ENCODE measurements at regions not wholly inside any gene's neighbourhood (a gene's known extent, or its start where the extent isn't known, plus 50 kb on each side); places are given as distances from the start of the nearest gene placed in this dataset.
"Not testable (repeated sequence)": the region's sequence is repeated elsewhere in the genome, so short reads cannot be mapped to it uniquely, and the experiment has no call there.

DNA sequence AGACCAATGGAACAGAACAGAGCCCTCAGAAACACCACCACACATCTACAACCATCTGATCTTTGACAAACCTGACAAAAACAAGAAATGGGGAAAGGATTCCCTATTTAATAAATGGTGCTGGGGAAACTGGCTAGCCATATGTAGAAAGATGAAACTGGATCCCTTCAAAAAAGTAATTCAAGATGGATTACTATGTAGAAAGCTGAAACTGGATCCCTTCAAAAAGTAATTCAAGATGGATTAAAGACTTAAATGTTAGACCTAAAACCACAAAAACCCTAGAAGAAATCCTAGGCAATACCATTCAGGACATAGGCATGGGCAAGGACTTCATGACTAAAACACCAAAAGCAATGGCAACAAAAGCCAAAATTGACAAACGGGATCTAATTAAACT is 221.6 kb upstream of the EDNRA start:
- not testable (repeated sequence) for DNase-seq

DNA sequence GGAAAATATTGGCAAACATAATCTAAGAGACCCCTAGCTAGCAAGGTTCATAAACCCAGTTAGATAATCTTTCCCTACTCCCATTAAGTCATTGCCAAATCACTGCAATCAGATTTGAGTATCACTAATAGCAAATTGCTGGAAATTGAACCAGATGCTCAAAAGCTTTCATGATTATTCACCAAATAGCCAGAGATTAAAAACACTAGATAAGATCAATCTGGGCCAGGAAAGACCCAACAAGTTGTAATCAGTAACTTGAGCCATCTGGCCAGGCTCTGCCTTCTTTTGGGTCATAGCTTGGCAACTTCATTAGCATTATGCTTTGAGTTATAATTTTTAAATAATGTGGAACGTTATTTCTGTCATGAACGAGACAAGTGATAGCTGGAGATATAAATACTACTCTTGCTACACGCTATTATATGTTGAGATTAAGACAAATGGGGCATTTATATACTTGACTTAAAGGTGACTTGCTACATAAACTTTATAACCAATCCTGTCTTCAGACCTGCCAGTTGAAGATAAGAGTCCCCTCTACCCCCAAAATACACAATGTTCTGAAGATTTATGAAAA is 196.6 kb upstream of the EDNRA start:
- no peak for DNase-seq

DNA sequence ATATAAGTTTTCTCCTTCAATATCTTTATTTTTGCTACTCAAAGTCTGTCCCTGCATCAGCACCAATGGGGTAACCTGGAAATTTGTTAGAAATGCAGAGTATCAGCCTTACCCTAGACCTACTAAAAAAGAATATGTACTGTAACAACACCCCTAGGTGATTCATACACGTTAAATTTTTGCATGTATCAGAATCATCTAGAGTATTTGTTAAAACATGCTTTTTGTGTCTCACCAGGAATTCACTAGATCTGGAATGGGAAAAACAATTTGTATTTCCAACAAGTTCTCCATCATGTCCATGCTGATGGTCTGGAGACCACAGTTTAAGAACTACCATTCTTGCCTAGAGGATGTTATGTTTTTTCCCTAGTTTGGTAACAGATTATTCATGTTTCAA is 196.0 kb upstream of the EDNRA start:
- no peak for DNase-seq

DNA sequence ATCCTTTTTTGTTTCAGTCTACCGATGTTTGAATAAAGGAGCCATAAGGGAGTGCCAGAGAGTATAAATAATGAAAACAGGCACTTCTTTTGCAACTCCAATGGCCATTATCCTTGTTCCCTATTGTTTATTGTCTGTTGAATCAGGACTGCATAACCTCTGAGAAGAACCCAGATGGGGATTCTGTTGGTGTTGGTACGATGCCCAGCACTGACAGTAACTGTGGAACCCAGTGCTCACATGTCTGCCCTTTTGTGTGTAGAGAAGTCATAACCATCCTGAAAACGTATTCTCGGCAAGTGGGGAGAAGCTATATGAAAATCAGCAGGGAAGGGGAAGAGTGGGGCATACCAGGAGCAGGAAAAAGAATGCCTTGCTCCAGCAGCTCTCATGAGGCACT is 195.1 kb upstream of the EDNRA start:
- no peak for DNase-seq

DNA sequence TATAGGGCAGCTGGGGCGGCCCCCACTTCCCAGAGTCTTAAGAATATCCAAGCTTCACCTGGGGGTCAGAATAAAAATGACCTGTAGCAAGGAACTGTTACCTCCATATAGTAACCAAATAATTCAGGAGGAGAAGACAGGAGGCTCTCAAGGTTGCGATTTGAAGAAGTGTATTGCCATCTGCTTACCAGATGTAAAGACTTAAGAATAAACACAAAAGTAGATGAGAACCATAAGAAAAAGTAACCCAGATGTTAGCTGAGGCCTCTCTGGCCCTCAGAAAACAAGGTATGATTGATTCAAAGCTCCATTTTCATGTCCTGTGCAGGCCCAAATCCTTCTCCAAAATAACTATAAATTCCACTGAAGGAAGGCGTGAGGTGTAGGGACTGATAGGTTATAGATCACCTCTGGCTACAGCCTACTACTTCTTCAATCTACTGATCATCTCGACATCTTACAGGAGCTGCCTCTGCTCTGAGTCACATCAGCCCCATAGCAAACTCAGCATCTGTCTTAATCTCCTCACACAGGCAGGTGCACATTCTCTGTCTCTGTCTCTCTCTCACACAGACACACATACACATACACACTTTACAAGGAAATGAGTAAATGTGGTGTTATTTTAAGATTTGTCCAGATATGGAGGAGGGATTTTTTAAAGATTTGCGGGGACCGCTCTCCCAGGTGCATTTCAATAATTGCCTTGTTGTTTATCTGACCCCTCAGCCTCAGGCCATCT is 193.9 kb upstream of the EDNRA start:
- no peak for DNase-seq

DNA sequence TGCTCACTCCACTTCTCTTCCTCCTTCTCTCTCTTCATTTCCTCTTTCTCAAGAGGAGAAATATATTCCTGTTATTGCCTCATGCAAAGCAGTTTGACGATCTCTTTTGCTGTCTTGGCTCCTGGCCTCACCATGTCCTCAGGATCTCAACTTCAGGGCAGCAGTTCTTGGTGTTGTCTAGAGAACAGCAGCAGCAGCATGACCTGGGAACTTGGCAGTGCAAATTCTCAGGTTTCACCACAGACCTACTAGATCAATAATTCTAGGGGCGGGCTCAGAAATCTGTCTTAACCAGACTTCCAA is 193.4 kb upstream of the EDNRA start:
- no peak for DNase-seq

DNA sequence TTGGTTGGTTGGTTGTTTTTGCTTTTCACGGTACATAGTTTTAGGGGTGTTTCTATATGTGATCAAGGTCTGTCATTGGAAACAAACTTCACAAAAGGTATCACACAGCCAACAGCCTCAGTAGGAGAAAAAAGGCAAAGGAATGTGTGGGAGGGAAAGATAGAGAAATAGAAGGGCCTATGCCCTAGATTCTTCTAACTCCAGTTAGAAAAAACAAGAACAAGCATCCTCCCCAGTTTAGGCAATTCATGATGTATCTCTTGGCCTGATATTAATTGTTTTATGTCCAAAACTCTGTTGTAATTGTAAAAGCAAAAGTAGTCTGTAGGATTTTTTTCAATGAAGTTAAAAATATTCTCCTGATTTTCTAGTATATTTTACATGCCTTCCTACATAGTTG is 192.4 kb upstream of the EDNRA start:
- no peak for DNase-seq

DNA sequence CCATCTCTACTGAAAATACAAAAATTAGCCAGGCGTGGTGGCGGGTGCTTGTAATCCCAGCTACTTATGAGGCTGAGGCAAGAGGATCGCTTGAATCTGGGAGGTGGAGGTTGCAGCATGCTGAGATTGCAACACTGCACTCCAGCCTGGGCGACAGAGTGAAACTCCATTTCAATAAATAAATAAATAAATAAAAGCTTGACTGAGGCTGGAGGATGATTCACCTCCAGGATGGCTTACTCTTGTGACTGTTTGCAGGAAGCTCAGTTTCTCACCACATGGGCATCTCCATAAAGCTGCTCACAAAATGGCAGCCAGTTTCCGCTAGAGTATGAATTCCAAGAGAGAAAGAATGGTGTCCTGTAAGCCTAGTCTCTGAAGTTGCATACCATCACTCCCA is 191.7 kb upstream of the EDNRA start:
- DNase-seq: no peak

DNA sequence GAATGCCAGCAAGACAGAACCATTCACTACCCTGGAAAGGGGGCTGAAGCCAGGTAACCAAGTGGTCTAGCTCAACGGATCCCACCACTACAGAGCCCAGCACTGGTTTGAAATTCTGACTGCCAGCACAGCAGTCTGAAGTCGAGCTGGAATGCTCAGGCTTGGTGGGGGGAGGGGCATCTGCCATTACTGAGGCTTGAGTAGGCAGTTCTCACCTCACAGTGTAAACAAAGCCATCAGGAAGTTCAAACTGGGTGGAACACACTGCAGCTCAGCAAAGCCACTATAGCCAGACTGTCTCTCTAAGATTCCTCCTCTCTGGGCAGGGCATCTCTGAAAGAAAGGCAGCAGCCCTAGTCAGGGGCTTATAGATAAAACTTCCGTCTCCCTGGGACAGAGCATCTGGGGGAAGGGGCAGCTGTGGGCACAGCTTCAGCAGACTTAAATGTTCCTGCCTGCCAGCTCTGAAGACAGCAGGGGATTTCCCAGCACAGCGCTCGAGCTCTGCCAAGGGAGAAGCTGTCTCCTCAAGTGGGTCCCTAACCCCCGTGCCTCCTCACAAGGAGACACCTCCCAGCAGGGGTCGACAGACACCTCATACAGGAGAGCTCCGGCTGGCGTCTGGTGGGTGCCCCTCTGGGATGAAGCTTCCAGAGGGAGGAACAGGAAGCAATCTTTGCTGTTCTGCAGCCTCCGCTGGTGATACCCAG is 188.1 kb upstream of the EDNRA start:
- not testable (repeated sequence) for DNase-seq

DNA sequence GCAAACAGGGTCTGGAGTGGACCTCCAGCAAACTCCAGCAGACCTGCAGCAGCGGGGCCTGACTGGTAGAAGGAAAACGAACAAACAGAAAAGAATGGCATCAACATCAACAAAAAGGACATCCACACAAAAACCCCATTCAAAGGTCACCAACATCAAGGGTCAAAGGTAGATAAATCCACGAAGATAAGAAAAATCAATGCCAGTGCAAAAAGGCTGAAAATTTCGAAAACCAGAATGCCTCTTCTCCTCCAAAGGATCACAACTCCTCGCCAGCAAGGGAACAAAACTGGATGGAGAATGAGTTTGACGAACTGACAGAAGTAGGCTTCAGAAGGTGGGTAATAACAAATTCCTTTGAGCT is 187.6 kb upstream of the EDNRA start:
- not testable (repeated sequence) for DNase-seq

DNA sequence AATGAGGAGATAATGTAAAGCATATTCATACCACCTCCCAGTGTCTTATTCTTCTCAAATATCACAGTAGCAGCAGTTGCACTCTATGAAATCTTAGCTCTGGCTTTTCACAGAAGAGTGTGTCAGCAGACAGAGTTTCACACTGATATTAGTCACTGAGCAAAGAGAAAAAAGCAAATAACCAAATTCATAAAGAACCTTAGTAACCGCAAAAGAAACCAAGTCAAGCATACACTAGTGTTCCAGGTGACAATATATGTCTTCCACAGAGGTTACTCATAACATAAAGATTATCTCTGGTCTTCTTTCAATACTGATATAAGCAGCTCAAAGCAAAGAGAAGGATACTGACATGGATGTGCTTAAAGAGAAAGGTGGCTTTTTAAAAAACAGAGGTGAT is 181.7 kb upstream of the EDNRA start:
- no peak for DNase-seq

DNA sequence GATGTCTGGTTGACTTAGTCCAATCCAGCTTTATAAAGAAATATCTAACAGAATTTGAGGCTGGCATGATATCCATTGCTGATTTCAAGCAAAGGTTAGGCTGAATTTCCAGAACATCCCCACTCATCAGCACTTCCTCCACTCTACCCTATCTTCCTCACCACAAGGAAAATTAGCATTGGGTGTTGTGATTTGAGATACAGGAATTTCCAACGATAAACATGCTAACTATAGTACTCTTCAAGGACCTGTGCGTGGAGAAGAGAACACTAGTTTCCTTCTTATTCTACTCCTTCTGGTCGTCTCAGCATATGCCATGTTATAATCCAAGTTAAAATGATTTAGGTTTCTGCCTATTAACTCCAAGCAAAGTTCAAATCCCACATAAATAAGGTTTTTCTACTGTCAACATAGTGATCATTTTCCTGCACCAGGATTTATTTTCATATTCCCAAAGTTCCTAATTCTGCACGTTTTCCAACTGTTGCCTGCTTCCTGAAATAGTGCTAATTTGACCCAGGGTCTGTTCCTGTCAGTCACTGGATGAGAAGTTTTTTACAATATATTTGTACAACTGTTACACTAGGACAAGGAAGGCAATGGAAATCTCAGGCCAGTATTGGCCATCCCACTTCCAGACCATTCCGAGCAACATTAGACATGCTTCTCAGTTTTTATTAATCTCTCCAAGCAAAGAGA is 177.6 kb upstream of the EDNRA start:
- DNase-seq: no peak

DNA sequence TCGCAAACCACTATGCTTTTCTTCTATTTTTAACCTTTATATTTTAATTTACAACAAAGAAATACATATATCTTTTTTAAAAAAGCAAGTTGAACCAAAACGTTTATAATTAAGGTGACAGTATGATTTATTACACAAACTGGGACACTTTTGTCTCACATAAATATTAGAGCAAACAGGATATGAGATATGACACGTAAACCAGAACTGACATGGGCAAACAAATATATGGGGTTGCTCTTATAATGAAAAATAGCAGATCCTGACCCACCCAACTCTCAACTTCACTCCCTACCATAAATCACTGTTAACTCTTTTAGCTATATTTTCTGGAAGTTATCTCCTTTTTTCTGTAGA is 177.0 kb upstream of the EDNRA start:
- no peak for DNase-seq

DNA sequence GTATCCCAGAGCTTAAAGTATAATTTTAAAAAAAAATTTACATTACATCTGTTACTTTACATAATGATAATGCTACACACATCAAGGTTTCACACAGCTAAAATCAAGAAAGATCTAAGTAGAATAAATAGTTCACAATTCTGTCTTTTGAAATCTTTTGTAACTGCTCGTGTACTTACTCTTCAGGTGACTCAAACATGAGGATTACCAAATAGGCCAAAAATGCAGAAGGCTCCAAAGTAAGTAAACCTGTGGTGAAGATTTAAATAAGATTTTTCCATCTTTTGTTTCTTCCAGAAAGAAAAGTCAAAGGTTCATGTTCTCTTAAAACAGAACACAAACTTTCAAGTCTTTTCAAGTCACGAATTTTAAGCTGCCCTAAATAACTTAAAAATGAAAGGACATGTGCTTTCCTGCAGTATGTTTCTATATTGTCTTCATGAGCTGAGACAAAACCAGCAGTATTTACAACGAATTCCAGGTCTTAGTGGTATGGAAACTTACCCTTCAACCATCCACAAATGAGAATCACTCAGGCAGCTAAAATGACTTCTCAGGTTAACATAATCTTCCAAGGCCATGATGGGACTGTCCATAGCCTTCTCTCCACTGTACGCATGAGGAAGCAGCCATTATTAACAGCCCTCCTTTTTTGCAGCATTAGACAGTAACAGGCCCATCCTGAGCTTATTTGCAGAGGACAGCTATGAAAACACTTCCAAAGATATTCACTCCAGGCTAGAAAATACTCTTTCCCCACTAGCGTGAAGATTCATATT is 172.8 kb upstream of the EDNRA start:
- no peak for DNase-seq

DNA sequence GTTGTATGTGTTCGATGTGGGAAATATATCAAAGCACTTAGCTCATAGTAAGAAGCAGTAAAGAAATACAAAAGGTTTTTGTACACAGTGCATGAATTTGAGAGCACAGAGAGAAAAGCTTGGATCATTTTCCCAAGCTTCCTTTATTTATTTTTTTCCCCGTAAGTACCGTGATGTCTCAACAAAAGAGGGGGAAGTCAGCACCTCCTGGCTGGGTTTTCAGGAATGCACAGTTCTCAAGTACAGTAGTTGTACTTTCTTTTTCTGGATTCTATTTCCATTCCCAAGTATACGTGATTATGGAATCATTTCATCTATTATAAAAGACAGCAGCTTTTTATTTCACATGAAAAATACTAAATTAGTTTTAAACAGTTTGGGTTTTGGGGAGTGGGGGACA is 171.5 kb upstream of the EDNRA start:
- DNase-seq: no peak

DNA sequence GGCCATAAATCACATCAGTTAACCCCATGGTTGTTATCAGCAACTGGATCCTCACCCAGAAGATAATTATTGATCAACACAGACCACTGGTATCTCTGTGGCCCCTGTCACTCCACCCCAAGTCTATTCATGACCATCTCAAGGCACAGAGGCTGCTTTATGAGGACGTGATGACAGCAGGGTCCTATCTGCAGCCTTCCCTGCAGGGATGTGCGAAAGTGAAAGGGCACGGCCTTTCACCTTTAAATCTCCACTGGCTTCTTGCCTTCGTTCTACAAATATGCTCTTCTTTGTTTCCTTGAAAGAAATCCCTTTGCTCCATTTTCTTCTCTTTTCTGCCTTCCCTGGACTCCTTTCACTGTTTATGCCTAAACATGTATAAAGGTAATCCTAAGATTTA is 170.6 kb upstream of the EDNRA start:
- DNase-seq: no peak

DNA sequence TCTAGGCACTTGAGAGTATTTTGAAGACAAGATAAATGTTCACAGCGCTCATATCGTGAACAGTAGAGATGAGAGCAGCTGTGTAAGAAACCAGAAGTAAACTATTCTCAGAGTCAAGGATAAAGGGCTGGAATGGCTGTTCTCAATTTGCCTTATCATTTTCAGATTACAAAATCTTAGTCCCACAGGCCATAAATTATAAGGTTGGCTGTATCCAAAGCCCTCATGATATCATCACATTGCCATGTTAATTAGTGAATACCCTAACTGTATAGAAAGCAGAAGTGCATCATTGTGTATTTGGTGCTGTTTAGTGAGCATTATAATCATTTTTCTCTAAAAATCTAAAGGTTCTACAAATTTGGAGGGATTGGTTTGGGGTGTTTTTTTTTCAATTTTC is 168.9 kb upstream of the EDNRA start:
- DNase-seq: no peak

DNA sequence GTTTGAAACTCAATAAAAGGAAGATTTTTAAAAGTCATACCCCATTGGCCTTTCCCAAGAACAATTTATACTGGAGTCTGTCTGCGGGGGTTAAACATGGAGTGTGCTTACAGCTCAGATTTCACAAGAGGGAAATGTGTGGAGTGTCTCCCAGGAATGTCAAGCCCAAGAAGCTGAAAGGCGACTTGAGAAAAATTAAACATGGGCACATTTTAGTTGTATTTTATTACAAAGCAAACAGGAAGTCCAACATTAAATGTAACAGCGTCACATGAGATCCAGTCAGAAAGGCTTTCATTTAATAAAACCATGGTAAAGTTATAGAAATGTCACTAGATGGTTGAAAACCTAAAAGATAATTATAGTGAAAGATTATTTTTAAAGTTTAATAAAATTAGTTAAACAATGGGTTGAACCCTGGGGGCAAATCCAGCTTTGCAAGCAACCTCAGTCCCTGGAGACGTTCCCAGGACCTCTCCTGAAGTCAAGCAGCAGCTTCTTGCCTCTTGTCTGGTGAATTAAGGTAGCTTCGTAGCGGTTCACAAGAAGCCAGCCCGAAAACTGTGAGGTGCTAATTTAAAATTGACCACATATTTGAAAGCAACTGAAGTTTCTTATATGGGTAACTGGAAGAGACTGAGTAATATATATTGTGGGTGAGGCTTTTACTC is 168.4 kb upstream of the EDNRA start:
- DNase-seq: no peak

DNA sequence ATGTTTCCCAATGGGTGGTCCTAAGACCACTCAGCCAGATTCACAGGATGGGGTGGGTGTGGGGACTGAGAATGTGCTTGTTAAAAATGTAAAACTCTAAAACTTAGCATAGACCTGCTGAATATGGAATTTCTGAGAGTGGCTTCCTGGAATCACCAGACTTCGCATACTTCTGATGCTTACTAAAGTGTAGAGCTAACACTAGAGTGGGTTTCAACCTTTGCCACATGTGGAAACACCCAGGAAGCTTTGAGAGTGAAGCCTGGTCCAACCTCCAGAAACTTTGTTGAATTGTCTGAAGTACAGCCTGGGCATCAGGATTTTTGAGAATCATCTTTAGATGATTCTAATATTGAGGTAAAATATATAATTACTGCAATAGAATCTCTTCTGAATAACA is 167.8 kb upstream of the EDNRA start:
- DNase-seq: no peak

DNA sequence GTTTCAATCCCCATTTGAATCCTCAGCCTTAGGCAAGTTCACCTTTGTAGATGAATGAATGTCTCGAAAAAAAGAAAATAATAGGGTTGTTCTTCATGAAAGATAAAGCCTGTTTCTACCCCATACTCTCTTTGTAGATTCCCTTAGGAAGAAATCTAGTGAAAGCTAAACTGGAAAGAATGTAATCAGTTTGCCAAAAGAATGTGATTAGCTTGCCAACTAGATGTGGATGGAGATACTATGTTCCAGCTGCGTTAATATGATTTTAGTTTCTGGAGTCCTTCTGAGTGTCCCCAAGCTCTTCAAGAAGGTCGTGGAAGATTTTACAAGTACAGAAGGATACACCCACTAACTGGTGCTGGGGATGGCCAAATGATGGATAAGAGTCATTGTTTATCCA is 162.3 kb upstream of the EDNRA start:
- DNase-seq: no peak

DNA sequence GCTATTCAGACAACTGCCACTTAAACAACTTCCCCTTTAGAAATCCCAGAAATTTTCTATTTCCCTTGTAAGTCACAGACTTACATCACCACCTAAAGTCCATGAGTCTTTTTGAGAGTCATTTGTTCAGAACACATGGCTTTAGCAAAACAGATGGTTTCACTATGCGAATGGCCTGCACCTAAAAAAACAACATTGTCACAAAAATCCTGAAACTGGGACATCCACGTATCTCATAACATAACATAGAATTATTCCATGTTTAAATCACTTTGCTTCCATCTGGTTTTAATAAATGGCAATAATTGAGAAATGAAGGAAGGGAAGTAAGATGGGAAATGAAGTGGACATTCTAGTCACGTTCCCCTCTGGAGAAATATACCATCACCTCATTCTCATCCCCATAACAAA is 155.3 kb upstream of the EDNRA start:
- no peak for DNase-seq

DNA sequence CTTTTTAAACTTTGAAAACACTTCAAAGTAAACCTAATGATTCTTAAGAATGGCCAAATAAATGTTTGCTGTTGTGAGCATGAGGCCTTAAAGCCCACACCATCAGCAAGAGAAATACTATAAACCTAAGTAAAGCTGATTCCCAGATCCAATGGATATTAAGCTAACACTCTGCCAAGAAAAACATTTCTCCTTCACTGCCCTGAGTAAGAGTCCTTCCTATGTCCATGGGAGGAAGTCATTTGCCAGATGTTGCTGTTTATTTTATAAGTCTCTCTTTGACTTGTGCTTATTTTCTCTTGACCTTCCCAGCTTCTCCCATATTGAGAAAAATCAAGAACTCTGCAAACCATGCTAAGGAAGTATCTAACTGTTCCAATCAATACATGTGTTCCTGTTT is 154.3 kb upstream of the EDNRA start:
- no peak for DNase-seq

DNA sequence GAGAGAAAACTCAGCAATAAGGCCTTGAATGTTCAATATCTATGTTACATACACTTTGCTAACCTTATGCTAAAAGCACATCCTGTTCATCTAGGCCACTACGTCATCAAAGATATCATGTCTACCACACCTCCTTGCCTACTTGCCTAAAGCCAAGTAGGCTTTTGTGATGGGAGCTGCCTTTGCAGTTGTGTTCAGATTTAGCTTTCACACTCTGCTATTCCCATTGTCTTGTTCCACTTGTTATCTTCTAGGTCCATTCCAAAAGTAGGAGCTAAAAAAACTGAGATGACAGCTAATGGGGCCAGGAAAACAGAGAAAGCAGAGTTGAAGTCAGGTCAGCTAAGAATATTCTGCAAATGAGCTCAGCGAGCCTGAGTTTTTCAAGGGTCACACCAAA is 153.6 kb upstream of the EDNRA start:
- DNase-seq: no peak

Data from NCI-H774 (cell line).